Coronary artery (tissue), 2 donors: ENCODE measurements at regions not wholly inside any gene's neighbourhood (a gene's known extent, or its start where the extent isn't known, plus 50 kb on each side); places are given as distances from the start of the nearest gene placed in this dataset.
A peak's percentile ranks its signal among the peaks of the same experiment; 100 is the strongest.
"Not testable (repeated sequence)": the region's sequence is repeated elsewhere in the genome, so short reads cannot be mapped to it uniquely, and the experiment has no call there.

Experiments
- DNase-seq: peaks from one replicate; pipeline ENCODE4 v3.0.0-alpha.2; 2017; ENCODE audit warnings: low spot score
- H3K27ac ChIP-seq, 2 donors: fragments of 200-600 bp; sonication (generic); one replicate each; pipeline ENCODE4 v1.5.1; 2016 to 2019
- H3K4me3 ChIP-seq: fragments of 200-600 bp; sonication (generic); 2 replicates; pipeline ENCODE4 v1.5.1; 2016; ENCODE audit warnings: mild to moderate bottlenecking, moderate library complexity
- TF ChIP-seq, protein P1 (sequence below): fragments of 200-600 bp; sonication (generic); IDR thresholded peaks from one replicate; pipeline ENCODE4 v1.5.1; 2019; ENCODE audit warnings: antibody characterized with exemption

DNA sequence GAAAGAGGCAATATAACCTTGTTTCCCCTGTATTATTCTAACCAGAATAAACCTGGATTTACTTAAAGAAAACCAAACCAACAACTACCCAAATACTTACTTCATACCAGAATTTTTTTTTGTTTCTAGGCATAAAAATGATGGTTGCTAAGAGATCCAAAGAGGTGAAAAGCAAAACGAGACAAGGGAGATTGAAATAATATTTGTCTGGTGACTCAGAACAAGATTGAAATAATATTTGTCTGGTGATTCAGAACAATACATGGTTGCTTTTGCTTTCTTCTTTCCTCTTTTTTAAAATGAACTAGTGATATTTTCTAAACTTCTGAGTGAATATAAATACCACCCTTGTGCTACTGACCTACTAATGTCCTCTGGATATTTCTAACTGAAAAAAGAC, 592.9 kb downstream of the KCTD12 start:
- no peak overlapping the region for H3K4me3 ChIP-seq
- TF ChIP-seq, protein P1, sequence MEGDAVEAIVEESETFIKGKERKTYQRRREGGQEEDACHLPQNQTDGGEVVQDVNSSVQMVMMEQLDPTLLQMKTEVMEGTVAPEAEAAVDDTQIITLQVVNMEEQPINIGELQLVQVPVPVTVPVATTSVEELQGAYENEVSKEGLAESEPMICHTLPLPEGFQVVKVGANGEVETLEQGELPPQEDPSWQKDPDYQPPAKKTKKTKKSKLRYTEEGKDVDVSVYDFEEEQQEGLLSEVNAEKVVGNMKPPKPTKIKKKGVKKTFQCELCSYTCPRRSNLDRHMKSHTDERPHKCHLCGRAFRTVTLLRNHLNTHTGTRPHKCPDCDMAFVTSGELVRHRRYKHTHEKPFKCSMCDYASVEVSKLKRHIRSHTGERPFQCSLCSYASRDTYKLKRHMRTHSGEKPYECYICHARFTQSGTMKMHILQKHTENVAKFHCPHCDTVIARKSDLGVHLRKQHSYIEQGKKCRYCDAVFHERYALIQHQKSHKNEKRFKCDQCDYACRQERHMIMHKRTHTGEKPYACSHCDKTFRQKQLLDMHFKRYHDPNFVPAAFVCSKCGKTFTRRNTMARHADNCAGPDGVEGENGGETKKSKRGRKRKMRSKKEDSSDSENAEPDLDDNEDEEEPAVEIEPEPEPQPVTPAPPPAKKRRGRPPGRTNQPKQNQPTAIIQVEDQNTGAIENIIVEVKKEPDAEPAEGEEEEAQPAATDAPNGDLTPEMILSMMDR = no peak
- no peak overlapping the region for H3K27ac ChIP-seq
- DNase-seq = no peak

DNA sequence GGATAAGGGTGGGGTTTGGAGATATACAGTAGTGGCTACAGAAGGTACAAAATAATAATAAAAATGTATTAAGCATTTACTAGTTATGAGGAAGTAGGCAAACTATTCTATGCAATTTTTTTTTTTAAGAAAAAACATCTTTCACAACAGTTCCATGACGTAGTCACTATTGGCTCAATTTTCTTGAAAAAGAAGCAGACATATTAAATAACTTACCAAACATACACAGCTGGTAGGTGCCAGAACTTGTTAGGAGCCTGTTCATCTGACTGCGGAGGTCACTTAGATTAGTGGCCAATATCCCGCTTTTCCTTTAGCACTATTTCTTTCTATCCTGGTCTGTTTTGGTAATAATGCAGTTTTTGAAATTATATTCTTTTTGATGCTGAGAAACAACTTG, 593.5 kb downstream of the KCTD12 start:
- no peak overlapping the region for H3K4me3 ChIP-seq
- TF ChIP-seq, protein P1 = no peak
- DNase-seq = no peak
- H3K27ac ChIP-seq = no peak overlapping the region

DNA sequence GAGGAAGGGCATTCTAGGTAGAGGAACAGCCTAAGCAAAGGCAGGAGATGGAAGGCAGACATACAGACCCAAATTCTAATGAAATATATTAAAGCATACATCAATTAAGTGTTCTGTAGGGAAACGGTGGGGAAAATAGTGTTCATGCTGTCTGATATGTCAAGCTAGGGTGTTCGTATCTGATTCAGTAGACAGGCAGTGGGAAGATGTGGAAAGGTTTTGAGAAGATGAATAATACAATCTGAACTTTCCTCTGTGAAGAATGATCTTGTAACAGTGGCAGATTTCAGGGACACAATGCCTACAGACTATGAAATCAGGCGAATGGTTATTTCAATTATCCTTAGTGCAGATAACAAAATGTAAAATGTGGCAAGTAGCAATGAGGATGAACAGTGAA, 594.2 kb downstream of the KCTD12 start:
- DNase-seq = no peak
- H3K27ac ChIP-seq = no peak overlapping the region
- TF ChIP-seq, protein P1 = no peak
- no peak overlapping the region for H3K4me3 ChIP-seq

DNA sequence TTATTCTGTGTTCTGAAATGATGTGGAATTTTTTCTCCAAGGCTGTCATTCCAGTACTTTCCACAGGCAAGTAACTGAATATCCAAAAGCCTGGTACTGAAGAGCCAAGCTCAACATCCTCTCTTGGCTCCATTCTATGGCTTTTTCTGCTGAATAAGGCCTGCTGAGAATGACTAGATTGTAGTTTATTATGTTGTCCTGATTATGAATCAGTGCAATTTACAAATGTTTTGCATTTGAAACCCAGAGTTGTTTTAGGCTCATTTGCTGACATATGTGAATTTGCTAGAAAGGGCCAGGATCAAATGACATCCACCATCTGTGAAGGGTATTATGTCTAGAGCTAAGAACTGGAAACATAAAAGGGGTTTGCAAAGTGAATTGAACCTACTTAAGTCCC, 596.6 kb downstream of the KCTD12 start:
- DNase-seq = no peak
- TF ChIP-seq, protein P1 = no peak
- Histone ChIP-seq H3K27ac (no peak overlapping the region), H3K4me3 (no peak overlapping the region)

DNA sequence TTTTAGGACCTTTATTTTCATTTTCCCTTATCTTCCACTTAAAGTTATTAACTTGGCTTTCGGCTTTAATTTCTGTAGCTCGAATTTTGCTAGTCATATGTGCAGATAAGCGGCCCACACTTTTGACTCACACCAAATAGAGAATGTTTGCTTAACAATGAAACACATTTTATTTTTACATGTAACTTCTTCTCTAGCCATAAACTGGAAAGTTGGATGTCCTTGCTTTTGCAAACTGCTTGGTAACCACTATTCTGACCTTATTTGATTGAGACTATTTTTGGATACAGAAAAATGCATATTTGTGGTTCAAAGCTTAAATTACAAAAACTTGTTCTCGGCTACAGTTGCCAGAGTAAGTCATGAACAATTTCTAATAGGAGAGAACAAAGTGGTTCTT, 600.0 kb downstream of the KCTD12 start:
- DNase-seq = no peak
- peak overlapping the region; percentile 2 to 49 for H3K27ac ChIP-seq
- no peak overlapping the region for H3K4me3 ChIP-seq
- TF ChIP-seq, protein P1 = no peak

DNA sequence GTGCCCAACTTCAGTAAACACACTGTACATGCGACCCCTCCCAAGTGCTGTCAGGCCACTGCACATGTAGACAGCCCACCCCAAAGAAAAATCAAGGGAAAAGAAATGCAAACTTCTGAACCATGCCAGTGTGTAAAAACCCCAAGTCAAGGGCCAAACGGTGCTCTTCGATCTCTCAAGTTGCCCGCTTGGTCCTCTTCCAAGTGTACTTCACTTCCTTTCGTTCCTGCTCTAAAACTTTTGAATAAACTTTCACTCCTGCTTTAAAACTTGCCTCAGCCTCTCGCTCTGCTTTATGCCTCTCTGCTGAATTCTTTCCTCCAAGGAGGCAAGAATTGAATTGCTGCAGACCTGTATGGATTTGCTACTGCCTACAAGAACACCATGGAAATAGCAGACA, 600.7 kb downstream of the KCTD12 start:
- H3K27ac ChIP-seq = peak overlapping the region; percentile 2 to 49
- TF ChIP-seq, protein P1 = no peak
- DNase-seq = no peak
- no peak overlapping the region for H3K4me3 ChIP-seq

DNA sequence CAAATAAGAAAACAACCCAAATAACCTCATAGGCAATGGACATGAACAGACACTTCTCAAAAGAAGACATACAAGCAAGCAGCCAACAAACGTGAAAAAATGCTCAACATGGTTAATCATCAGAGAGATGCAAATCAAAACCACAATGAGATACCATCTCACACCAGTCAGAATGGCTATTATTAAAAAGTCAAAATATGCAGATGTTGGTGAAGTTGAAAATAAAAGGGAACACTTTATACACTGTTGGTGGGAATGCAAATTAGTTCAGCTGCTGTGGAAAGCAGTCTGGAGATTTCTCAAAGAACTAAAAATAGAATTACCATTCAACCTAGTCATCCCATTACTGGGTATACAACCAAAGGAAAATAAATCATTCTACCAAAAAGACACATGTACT, 606.4 kb downstream of the KCTD12 start:
- H3K4me3 ChIP-seq, DNase-seq, H3K27ac ChIP-seq: not testable (repeated sequence)

DNA sequence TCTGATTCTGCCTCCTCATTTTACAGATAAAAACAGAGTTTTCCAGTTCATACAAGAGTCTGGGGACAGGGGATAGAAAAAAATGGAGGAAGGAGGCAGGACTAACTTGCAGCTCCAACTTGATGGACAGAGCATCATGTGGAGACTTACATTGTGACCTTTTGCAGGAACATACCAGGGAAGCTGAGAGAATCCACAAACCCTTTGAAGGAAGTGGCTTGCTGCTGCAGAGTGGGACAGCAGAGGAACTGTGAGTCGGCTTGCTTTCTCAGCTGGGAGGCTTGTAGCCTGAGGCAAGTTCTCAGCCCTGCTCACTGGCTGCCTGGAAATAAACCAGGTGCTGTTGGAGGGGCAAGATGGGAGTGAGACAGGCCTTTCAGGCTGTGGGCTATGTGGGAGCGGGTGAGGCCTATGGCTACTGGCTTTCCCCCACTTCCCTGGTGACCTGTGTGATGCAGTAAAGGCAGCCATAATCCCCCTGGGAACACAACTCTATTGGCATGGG, 614.4 kb downstream of the KCTD12 start:
- Histone ChIP-seq H3K4me3 (no peak overlapping the region), H3K27ac (no peak overlapping the region)
- TF ChIP-seq, protein P1 = no peak
- no peak for DNase-seq

DNA sequence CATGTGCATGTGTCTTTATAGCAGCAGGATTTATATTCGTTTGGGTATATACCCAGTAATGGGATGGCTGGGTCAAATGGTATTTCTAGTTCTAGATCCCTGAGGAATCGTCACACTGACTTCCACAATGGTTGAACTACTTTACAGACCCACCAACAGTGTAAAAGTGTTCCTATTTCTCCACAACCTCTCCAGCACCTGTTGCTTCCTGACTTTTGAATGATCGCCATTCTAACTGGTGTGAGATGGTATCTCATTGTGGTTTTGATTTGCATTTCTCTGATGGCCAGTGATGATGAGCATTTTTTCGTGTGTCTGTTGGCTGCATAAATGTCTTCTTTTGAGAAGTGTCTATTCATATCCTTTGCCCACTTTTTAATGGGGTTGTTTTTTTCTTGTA, 617.9 kb downstream of the KCTD12 start:
- H3K4me3 ChIP-seq = not testable (repeated sequence)

More for the DNA sequence above, 617.9 kb downstream of the KCTD12 start:
- not testable (repeated sequence) for DNase-seq, H3K27ac ChIP-seq
